ENCODE measurements at regions not wholly inside any gene's neighbourhood (a gene's known extent, or its start where the extent isn't known, plus 50 kb on each side); places are given as distances from the start of the nearest gene placed in this dataset.

GRCh38 chr3:78529601-78530000 is 1238.2 kb downstream of the ROBO1 start:
- TF ChIP-seq CTCF (IDR thresholded peaks at IDR 0.05) (no peak), POLR2A (IDR thresholded peaks at IDR 0.05) (no peak)

Data from testis (tissue), 2 donors.